SKM-1 (cell line): ENCODE measurements at regions not wholly inside any gene's neighbourhood (a gene's known extent, or its start where the extent isn't known, plus 50 kb on each side); places are given as distances from the start of the nearest gene placed in this dataset.

Experiments used
- DNase-seq: peaks from one replicate; lab custom pipeline; 2025; ENCODE audit not compliant: unreplicated experiment; lab: John Stamatoyannopoulos, UW

DNA sequence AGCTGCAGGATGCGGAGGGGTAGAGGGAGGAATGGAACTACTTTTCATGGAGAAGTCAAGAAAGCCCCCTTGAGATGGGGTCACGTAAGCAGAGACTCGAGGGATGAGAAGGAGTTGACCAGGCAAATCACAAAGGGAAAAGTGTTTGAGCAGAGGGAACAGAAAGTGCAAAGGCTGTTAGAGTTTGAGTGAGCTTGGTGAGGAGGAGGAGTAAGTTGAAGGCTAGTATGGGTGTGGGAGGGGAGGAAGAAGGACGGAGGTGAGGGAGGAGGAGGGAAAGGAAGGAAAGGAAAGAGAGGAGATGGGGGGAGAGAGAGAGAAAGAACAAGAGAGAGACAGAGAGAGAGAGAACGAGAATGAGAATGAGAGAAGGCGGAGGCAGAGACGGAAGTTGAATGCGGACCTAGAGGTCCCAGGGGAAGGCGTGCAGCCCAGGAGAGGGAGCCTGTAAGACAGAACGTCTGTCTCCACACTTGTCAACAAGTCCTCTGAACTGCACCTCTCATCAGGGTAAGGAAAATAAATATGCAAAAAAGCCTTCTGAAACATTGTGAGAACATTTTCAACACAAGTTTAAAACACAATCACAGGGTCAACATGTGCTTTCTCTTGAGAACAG, 279.8 kb upstream of the EEF2KMT start:
- no peak for DNase-seq

DNA sequence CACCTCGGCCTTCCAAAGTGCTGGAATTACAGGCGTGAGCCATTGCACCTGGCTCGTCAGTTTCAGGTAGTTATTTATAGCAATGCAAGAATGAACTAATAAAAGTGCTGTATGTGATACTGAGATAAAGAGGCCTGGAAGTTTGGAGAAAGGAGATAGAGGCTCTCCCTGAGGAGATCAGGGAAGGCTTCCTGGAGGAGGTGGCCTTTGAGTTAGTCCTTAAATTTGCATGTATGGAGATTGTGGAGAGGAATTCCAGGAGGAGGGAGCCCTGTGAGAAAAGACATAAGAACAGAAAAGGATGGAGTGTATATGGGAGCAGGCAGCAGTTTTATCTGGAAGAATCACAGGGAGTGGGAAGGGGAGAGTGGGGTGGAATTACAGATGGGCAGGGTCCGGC, 276.6 kb upstream of the EEF2KMT start:
- no peak for DNase-seq

DNA sequence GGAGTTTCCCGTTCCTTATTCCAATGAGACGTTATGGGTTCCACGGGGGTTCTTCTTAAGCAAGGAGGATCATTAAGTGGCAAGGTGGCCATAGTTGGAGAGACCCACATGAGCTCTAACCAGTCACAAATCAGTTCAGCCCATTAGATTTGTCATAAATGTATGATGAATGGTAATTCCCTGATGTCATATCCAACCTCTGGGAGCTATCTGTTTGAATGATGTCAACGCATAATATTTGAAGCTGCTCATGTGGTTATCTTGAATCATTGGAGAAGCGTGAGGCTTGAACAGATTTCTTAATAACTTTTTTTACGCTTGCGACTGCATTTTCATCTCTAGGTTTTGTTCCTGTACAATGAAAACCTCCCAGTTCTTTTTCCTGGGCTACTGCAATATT, 270.4 kb upstream of the EEF2KMT start:
- no peak for DNase-seq

DNA sequence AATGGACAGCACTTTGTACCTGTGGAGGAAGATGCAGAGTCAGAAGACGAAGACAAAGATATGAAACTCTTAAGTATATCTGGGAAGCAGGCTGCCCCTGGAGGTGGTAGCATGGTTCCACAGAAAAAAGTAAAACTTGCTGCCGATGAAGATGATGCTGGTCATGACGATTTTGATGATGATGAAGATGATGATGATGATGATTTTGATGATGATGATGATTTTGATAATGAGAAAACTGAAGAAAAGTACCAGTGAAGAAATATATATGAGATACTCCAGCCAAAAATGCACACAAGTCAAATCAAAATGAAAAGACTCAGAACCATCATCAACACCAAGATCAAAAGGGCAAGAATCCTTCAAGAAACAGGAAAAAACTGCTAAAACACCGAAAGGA, 268.5 kb upstream of the EEF2KMT start:
- no peak for DNase-seq

DNA sequence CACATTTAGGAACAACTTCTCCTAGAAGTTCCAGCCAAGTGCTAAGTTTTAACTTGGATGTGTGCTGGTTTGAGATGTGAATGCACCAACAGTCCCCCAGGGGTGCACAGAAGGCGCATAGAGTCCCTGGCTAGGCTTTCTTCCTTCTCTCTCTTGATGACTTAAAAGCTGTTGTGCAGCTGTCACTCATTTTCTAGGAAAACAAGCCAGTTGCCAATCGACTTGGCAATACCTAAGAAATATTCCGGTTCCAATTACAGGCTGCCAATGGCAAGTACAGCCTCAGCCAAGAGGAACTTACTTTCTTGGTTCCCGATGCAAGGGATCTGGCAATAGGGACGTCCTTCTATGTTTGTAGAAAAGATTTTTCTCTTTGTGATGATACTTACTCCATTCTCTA, 266.6 kb upstream of the EEF2KMT start:
- DNase-seq, result no peak

DNA sequence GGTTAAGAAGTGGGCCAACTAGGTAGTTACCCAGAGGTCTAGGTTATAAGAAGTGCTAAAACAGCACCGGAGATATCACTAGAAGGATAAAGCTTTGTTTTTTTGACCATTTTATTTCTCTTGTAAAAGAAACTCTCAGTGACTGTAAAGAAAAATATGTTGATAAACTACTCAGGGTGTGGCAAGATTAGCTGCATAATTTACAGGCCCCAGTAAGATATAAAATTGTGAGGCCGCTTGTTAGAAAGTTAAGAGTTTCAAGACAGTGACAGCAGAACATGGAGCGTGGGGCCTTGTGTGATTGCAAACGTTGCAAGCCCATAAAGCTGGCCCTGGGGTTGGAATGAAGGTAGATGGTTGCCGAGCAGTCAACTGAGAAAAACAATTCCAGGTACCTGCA, 263.7 kb upstream of the EEF2KMT start:
- DNase-seq, result no peak

DNA sequence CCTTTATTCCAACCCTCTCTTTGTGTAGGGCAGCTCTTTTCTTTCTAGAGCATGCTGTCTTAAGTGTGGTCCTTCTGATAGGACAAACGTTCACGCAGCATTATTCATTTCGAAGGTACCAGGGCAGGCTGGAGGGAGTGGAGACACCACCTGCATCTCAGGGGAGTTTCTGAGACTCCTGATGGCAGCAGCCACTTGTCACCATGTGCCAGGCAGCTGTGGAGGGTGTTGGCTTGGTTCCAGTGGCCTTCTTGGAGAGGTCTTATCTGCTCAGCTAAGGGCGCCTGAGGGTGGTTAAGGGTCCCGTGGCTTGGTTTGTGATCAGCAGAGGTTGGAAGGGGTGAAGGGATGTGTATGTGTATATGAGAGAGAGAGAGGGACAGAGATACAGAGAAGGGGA, 257.1 kb upstream of the EEF2KMT start:
- DNase-seq, result no peak

DNA sequence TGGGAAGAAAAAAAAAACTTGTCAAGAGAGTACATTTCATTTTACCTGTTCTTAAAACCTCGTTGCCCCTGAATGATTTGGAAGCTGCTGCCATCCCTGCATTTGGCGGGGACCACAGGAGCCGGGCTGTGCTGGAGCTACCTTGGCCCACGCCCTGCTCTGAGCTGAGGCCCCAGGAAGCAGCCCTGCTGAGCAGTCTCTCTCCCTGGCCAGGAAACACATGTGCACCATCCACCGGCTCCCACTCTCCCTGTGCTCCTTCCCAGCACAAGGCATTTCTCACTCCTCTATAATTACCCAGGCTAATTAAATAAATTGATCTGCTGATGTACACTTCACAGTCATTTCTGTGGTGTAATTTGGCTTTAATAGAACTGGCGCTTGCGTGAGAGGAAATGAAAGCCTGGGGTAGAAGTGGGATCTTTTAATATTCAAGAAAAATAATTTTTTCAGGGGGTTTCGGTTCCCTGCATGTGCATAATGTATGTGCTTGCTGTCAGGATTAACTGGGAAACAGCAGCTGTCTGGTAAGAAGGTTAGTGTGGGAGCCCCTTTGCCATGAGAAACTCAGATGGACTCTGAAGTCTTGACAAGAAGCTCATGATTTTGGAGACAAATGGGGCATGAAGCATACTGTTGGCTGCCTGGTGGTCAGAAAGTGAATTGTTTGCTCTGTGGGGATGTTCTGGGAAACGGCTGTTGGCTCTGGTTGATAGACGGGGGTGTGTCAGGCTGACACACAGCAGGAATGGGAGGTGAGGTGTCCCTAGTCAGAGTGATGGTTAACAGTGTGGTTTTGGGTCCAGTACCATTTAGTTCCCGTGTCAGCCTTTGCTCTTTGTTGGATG, 252.3 kb upstream of the EEF2KMT start:
- no peak for DNase-seq

DNA sequence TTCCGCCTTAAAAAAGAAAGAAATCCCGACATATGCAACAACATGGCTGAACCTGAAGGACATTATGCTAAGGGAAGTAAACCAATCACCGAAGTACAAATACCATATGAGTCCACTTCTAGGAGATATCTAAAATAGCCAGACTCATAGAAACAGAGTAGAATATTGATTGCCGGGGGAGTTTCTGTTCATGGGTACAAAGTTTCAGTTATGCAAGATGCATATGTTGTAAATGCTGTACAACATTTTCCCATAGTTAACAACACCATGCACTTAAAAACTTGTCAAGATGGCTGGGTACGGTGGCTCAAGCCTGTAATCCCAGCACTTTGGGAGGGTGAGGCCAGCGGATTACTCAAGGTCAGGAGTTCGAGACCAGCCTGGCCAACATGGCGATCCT, 251.5 kb upstream of the EEF2KMT start:
- no peak for DNase-seq

DNA sequence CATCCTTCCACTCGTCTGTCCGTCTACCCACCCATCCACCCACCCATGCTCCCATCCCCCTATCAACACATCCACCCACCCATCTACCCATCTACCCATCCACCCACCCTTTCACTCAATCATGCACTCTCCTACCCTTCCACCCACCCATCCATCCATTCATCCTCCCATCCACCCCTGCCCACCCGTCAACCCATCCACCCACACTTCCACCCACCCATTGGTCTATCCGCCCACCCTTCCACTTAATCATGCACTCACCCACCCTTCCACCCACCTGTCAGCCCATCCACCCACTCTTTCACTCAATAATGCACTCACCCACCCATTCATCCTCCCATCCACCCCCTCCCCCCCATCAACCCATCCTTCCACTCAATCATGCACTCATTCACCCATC, 250.0 kb upstream of the EEF2KMT start:
- DNase-seq, result no peak

DNA sequence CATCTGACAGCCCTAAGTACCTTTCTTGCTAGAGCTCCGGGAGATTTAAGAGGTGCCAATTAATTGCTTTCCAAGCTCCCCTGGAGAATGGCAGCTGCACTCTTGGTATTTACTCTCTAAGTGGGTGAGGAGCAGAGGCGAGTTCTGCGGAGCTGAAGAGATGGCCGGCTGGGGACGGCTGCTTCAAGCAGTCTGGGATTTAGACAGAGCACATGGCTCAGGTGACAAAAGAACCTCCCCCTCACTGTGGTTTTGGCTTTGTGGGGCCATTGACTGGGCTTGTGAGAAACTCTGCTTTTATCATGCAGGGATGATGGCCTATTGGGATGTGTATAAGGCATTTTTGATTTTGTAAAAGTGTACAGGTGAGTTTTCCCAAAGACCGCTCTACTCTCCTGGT, 239.3 kb upstream of the EEF2KMT start:
- no peak for DNase-seq

DNA sequence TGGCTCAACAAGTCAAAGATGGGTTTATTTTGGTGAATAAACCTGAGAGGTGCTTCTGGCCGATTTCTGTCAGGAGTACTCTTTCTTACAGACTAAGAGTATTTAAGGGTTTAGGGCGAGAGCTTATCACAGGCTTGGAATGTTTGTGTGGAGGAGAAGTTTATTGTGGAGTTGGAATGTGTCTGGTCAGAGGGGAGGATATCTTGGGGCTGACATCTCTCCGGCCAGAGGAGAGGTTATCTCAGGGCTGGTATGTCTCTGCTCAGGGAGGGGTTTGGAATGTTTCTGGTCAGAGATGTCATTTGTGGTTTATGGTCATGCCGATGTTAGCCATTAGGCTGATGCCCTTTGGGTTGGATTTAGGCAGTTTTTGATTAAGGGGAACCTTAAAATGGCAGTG, 236.4 kb upstream of the EEF2KMT start:
- no peak for DNase-seq

DNA sequence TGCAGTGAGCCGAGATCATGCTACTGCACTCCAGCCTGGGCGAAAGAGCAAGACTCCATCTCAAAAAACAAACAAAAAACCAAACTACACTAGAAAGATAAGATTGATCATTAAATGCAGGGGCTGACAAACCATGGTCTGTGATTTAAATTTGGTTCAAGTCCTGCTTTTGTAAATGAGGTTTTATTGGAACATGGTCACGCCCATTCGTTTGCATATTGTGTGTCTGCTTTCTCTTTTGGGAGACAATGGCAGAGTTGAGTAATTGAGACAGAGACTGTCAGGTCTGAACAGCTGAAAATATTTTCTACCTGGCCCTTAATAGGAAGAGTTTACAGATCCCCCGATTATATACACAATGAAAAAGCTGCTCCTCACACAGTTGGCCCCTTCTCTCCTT, 235.5 kb upstream of the EEF2KMT start:
- DNase-seq, result no peak

DNA sequence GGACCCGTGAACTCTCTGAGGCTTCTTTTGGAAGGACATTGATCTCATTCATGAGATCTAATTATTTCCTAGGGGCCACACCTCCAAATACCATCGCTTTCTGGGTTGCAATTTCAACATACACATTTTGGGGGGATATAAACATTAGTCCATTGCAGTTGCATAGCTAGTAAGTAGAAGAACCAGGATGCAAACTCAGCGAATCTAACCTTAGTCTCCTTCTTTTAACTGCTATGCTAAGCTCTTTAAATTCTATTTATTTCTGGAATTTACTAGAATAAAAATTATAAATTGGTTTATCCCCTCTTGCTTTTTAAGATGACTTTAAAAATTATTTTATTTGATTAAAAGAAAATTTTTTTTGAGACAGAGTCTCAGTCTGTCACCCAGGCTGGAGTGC, 232.5 kb upstream of the EEF2KMT start:
- no peak for DNase-seq

DNA sequence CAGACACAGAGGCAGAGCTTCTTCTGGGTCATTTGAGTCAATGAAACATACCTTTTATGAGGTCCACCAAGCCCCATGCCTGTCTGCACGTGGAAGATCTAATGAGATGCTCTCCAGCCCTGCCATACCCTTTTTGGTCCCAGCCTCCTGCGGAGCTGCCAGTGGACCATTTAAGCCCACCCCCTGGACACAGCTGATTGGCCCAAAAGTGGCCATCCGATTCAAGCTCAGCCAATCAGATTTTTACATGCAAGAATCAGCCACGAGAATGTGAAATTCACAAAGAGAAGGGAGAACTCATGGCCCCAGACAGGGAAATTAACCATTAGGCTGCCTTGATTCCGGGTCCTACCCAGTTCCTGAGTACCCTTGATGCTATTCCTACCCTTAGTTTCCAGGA, 231.0 kb upstream of the EEF2KMT start:
- no peak for DNase-seq

DNA sequence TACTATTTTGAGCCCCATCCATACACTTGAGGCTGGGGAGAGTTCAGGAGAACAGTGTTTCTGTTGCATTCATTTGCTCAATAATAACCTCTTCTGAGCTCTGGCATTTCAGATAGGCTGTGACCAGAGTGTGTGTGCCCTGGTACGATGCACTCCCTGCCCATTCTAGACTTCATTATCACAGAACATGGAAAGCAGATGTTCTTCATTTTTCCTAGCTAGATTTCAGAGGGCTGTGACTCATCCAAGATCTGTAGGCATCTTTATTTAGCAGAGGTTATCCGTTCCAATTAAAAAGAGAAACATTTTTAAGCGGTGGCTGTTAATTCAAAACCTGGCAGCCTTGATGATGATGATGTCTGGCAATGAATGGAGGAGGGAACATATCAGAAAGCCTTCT, 228.8 kb upstream of the EEF2KMT start:
- no peak for DNase-seq

DNA sequence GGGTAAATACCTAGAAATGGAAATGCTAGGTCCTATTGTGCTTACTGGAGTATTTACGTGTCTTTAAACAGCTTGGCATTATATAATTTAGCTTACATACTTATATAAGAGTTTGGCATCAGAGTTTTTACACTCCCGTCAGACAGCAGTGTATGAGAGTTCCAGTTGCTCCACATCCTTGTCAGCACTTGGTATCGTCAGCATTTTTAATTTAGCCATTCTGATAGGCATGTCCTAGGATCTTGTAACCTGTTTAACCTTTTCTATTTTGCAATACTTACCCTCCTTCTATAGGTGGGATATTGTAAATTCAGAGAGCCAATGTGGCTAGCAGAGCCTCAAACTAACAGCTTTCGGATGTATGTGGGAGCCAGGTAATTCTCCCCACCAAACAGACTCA, 228.3 kb upstream of the EEF2KMT start:
- DNase-seq, result no peak

DNA sequence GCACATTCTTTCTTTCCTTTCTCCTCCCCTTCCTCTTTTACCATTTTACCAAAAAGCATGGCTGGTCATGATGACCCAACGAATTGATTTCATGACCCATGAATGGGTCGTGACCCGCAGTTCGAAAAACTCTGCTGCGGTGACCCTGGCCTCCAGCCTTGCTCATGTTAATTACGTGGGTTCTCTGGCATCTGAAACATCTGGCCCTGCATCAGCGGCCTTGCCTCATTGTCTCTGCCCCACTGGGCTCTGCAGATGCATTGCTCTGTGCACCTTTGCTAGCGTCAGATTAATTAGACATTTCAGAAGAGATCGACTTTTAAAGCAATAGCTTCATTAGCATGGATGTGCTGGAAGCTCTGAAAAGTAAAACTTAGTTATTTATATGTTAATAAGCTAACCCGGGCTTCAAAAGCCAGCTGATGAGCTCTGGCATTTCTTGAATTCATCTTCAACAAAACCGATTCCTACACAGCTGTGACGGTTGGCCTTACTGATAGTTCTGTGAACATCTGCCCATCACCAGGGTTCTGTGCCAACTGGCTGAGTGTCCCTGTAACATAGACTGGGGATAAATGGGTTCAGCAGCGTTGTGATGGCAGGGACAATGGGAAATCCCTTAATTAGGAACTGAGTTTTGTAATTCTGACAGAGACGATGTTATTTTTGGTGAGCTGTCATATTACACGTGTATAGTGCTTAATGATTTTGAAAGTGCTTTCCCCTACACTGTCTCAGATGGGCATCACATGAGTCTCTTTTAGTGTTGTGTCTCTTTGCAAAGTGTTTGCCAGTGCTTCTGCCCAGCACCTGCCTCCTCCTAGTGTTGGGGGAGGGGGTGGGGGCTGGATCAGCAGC, 225.9 kb upstream of the EEF2KMT start:
- no peak for DNase-seq

DNA sequence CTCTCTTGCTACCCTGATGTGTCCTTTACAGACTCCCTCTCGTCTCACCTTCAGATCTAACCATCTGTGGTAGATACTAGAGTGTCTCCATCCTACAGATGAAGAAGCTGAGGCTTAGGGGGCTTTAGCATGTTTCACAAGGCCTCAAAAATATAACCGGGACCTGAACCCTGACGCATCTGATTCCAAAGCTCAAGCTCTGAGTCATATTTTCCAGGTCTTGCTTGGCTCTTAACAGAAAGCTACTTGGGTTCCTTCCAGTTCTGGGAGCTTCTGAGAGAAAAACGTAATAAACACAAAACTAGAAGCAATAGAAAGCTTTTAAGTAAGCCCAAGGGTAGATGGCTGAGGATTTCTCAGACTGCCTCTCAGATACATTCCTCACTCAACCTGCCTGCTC, 224.3 kb upstream of the EEF2KMT start:
- DNase-seq, result no peak

DNA sequence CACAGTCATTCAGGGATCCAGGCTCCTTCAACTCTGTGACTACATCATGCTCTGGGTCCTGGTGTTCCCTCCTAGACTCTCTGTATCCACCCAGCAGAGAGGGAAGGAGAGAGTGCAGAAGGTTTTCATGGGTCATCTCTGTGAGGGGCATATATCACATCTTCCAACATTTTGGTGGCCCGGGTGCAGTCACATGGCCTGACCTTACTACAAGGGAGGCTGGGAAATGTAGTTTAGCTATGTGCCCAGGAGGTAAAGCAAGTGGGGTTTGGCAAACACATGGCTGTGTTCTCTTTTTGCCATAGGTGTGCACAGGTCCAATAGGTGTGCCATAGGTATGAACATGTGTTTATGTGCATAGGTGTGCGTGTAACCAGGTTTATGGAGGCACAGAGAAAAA, 222.2 kb upstream of the EEF2KMT start:
- no peak for DNase-seq

DNA sequence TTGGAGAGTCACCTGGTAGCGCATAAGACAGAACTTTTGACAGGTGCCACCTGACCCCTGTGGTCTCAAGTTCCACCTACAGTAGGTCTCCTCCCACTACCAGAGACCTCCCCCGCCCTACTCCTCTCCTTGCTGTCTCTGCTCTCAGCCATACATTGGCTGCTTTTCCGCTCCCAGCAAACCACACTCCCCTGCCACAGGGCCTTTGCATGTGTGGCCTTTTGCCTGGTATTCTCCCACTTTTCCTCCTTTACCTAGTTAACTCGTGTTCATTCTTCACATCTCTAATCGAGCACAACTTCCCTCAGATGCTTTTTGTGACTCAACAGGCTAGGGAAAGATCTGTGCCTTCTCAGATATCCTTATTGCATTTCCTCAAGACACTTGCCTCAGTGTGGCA, 218.3 kb upstream of the EEF2KMT start:
- no peak for DNase-seq

DNA sequence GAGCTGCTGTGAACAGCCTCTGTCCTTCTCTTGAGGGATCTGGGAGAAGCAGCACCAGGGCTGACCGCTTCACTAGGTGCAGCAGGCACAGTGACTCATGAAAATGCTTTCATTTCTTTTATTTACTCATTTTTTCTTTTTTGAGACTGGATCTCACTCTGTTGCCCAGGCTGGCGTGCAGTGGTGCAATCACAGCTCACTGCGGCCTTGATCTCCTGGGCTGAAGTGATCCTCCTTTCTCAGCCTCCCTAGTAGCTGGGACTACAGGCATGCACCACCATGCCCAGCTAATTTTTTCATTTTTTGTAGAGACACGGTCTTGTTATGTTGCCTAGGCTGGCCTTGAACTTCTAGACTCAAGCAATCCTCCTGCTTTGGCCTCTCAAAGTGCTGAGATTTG, 216.8 kb upstream of the EEF2KMT start:
- DNase-seq, result no peak
